ENCODE measurements at regions not wholly inside any gene's neighbourhood (a gene's known extent, or its start where the extent isn't known, plus 50 kb on each side); places are given as distances from the start of the nearest gene placed in this dataset.

DNA sequence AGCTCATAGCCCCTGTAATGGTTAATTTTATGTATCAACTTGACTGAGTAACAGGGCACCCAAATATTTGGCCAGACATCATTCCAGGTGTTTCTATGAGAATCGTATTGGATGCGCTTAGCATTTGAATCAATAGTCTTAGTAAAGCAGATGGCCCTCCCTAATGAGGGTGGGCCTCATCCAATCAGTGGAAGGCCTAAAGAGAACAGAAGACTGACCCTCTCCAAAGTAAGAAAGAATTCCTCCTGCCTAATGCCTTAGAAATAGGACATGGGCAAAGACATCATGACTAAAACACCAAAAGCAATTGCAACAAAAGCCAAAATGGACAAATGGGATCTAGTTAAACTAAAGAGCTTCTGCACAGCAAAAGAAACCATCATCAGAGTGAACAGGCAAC, 352.5 kb upstream of the SASH1 start:
- no peak overlapping the region for H3K4me3 ChIP-seq
- no peaks in the 10 kb centered on the region for H3K36me3 ChIP-seq
- no peak overlapping the region for H3K27ac ChIP-seq
- peaks cover 0 to 3% (median 0%) of the 10 kb centered on the region in 4 donors for H3K9me3 ChIP-seq
- H3K4me1 ChIP-seq, result no peaks in the 10 kb centered on the region
- TF ChIP-seq, protein P1, sequence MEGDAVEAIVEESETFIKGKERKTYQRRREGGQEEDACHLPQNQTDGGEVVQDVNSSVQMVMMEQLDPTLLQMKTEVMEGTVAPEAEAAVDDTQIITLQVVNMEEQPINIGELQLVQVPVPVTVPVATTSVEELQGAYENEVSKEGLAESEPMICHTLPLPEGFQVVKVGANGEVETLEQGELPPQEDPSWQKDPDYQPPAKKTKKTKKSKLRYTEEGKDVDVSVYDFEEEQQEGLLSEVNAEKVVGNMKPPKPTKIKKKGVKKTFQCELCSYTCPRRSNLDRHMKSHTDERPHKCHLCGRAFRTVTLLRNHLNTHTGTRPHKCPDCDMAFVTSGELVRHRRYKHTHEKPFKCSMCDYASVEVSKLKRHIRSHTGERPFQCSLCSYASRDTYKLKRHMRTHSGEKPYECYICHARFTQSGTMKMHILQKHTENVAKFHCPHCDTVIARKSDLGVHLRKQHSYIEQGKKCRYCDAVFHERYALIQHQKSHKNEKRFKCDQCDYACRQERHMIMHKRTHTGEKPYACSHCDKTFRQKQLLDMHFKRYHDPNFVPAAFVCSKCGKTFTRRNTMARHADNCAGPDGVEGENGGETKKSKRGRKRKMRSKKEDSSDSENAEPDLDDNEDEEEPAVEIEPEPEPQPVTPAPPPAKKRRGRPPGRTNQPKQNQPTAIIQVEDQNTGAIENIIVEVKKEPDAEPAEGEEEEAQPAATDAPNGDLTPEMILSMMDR (IDR thresholded peaks at IDR 0.05), result no peak
- TF ChIP-seq POLR2A (IDR thresholded peaks at IDR 0.05), result no peak
- TF ChIP-seq EP300 (IDR thresholded peaks at IDR 0.05), result no peak
- H3K27me3 ChIP-seq, result no peaks in the 10 kb centered on the region
- DNase-seq (ENCODE audit: low spot score in 2 of 2), result no peak
- WGBS, 2 donors, result 96 to 100% methylated on average over 2 of the region's 2 CpGs

DNA sequence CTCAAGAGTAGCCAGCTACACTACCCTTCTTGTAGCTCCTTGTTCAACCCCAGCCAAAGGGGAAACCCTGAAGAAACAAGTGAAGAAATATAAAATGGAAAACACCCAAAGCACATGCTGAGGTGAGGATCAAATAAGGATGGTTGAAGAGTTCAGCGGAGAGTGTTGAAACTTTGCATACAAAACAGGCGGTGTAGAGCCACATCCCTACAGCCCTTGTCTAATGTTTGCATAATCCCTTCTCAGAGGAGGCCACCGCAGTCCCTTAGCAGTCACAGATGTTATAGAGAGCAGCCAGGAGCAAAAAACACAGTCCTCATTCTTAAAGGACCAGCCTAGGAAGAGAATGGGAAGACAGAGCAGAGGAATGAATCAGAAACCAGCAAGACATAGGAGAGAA, 350.7 kb upstream of the SASH1 start:
- Histone ChIP-seq H3K36me3 (no peaks in the 10 kb centered on the region), H3K27me3 (no peaks in the 10 kb centered on the region), H3K4me1 (no peaks in the 10 kb centered on the region), H3K9me3 (peaks cover 0 to 3% (median 0%) of the 10 kb centered on the region in 4 donors), H3K4me3 (no peak overlapping the region), H3K27ac (no peak overlapping the region)
- TF ChIP-seq, protein P1 (IDR thresholded peaks at IDR 0.05), result no peak
- 70 to 82% methylated on average over 3 of the region's 3 CpGs for WGBS, 2 donors
- no peak for DNase-seq (ENCODE audit: low spot score in 2 of 2)

DNA sequence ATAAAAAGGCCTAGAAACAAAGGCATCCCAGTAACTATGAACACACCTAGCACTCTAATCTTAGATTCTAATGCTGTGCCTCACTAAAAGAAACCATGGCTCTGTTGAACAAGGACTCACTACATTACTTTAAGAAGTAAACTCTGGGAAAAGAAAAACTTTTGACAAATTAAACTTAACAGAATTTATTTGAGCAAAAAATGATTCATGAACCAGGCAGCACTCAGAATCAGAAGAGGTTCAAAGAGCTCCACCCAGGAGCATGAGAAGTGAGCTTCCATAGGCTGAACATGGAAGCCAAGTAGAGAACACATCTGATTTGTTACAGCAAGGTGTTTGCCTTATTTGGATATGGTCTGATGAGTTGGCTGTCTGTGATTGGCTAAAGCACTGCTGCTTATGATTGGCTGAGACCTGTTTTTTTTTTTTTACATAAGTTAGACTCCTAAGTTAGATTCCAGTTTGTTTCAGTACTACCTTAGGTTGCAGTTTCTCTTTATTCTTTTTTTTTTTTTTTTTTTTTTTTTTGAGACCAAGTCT, 343.6 kb upstream of the SASH1 start:
- no peaks in the 10 kb centered on the region for H3K36me3 ChIP-seq
- H3K4me3 ChIP-seq, result no peak overlapping the region
- peaks cover 0 to 3% (median 0%) of the 10 kb centered on the region in 4 donors for H3K9me3 ChIP-seq
- no peak overlapping the region for H3K27ac ChIP-seq
- H3K27me3 ChIP-seq, result no peaks in the 10 kb centered on the region
- TF ChIP-seq, protein P1 (IDR thresholded peaks at IDR 0.05), result no peak
- no peak for TF ChIP-seq POLR2A (IDR thresholded peaks at IDR 0.05)
- TF ChIP-seq EP300 (IDR thresholded peaks at IDR 0.05), result no peak
- H3K4me1 ChIP-seq, result no peaks in the 10 kb centered on the region
- DNase-seq (ENCODE audit: low spot score in 2 of 2), result no peak

DNA sequence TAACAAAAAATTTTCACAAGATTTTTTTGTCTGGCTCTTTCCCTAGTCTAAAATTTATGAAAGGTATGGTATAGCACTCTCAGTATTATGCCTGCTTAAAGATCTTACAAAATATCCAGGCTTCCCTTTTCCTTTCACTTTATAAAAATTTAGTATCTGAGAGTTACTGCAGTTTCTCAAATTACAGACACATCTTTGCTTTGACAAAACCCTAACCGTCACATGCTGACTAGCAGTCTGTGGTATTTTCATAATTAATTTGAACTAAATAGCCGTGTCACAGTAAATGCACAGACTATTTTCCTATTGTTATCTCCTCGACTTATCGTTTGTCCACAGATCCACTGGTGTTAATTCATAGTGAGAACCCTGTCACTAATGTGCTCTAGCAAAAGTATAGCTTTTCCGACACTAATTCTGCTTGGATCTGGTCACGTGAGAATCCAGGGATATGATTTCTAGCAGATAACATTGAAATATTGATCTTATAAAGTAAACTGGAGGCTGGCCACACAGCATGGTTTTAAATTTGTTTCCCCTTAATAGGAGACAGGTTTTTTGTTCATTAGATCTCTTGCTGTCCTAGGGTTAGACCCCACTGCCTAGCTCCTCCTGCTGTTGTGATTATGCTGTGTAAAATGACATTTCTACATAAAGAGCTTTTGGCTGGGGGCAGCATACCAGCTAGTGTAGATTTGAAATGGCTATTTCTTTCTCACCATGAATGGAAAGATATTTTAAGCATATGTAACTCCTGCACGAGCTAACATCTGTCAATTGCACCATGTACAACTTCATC, 340.6 kb upstream of the SASH1 start:
- WGBS, 2 donors, result 34 to 38% methylated on average over 7 of the region's 7 CpGs
- Histone ChIP-seq H3K9me3 (no peaks in the 10 kb centered on the region), H3K4me1 (no peaks in the 10 kb centered on the region), H3K4me3 (no peak overlapping the region), H3K27ac (no peak overlapping the region), H3K27me3 (no peaks in the 10 kb centered on the region), H3K36me3 (no peaks in the 10 kb centered on the region)
- no peak for DNase-seq (ENCODE audit: low spot score in 2 of 2)
- TF ChIP-seq, protein P1 (IDR thresholded peaks at IDR 0.05), result no peak
- no peak for TF ChIP-seq EP300 (IDR thresholded peaks at IDR 0.05)
- TF ChIP-seq POLR2A (IDR thresholded peaks at IDR 0.05), result no peak

DNA sequence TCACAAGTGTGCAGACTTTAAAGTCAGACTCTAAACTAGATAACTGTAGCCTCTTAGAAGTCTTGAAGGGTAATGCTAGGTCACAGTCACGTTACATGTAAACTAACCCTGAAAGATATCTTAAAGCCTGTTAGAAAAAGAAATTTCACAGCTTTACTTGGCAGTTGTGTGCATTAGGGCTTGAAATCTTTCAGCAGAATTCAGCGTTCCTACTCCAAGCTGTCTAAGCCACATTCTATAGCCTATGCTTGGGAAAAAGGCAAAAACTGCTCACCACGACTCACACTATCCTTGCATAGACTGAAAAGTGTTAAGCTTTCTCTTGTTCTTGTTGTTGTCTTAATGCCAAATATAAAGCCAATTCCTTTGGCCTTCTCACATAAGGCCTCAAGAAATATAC, 338.0 kb upstream of the SASH1 start:
- WGBS, 2 donors, result 76 to 81% methylated on average over 3 of the region's 3 CpGs
- Histone ChIP-seq H3K4me3 (no peak overlapping the region), H3K4me1 (no peaks in the 10 kb centered on the region), H3K9me3 (no peaks in the 10 kb centered on the region), H3K27ac (no peak overlapping the region), H3K27me3 (no peaks in the 10 kb centered on the region), H3K36me3 (no peaks in the 10 kb centered on the region)
- TF ChIP-seq EP300 (IDR thresholded peaks at IDR 0.05) (no peak), POLR2A (IDR thresholded peaks at IDR 0.05) (no peak)
- TF ChIP-seq, protein P1 (IDR thresholded peaks at IDR 0.05), result no peak
- DNase-seq (ENCODE audit: low spot score in 2 of 2), result no peak

All from tibial nerve (tissue), 4 donors.